ENCODE measurements at regions not wholly inside any gene's neighbourhood (a gene's known extent, or its start where the extent isn't known, plus 50 kb on each side); places are given as distances from the start of the nearest gene placed in this dataset.

- TF ChIP-seq, protein P1, sequence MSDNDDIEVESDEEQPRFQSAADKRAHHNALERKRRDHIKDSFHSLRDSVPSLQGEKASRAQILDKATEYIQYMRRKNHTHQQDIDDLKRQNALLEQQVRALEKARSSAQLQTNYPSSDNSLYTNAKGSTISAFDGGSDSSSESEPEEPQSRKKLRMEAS (IDR thresholded peaks at IDR 0.05), result no peak
- TF ChIP-seq BACH1 (IDR thresholded peaks at IDR 0.05; ENCODE audit: low read length) (no peak), POLR2AphosphoS5 (IDR thresholded peaks at IDR 0.05; ENCODE audit: low read depth, low read length) (no peak), CREB1 (IDR thresholded peaks at IDR 0.05) (no peak)
- TF ChIP-seq, protein P2, sequence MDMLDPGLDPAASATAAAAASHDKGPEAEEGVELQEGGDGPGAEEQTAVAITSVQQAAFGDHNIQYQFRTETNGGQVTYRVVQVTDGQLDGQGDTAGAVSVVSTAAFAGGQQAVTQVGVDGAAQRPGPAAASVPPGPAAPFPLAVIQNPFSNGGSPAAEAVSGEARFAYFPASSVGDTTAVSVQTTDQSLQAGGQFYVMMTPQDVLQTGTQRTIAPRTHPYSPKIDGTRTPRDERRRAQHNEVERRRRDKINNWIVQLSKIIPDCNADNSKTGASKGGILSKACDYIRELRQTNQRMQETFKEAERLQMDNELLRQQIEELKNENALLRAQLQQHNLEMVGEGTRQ (IDR thresholded peaks at IDR 0.05; ENCODE audit: low read length), result no peak
Observed at GRCh38 chr1:81430236-81430938, 370.3 kb upstream of the ADGRL2 start (continued).

All from H1 (cell line).